Muscle of leg (tissue), 3 donors: ENCODE measurements at regions not wholly inside any gene's neighbourhood (a gene's known extent, or its start where the extent isn't known, plus 50 kb on each side); places are given as distances from the start of the nearest gene placed in this dataset.
A peak's percentile ranks its signal among the peaks of the same experiment; 100 is the strongest.
"Not testable (repeated sequence)": the region's sequence is repeated elsewhere in the genome, so short reads cannot be mapped to it uniquely, and the experiment has no call there.

Experiments used
- DNase-seq: peaks from one replicate; pipeline ENCODE4 v3.0.0; 2013
- H3K27ac ChIP-seq: one replicate; pipeline ENCODE4 v1.5.1; 2013; ENCODE audit warnings: mild to moderate bottlenecking, low read length, control low read depth
- H3K27me3 ChIP-seq: one replicate; pipeline ENCODE4 v1.6.1; 2013; ENCODE audit warnings: low read length; ENCODE audit not compliant: control insufficient read depth, insufficient read depth
- H3K36me3 ChIP-seq: one replicate; pipeline ENCODE4 v1.6.1; 2013; ENCODE audit warnings: low read length; ENCODE audit not compliant: control insufficient read depth, insufficient read depth
- H3K4me1 ChIP-seq: one replicate; pipeline ENCODE4 v1.6.1; 2013; ENCODE audit warnings: low read length; ENCODE audit not compliant: control insufficient read depth, insufficient read depth
- H3K4me3 ChIP-seq: one replicate; pipeline ENCODE4 v1.5.1; 2013; ENCODE audit warnings: low read length, control low read depth
- H3K9me3 ChIP-seq: replicated peaks from 2 replicates; pipeline ENCODE4 v1.6.1; 2013; ENCODE audit warnings: low read depth, low read length; ENCODE audit not compliant: control insufficient read depth
- WGBS: methylation state at CpG from one replicate; pipeline ENCODE4 v1.1.5; 2013; ENCODE audit warnings: missing lambda C conversion rate; ENCODE audit not compliant: insufficient coverage; 5-methylcytosine and 5-hydroxymethylcytosine counted together

- no peak for DNase-seq
- no peaks in the 10 kb centered on the region for H3K9me3 ChIP-seq
- H3K4me3 ChIP-seq = no peak overlapping the region
- no peaks in the 10 kb centered on the region for H3K36me3 ChIP-seq
- no peaks in the 10 kb centered on the region for H3K27me3 ChIP-seq
- 93% methylated on average over 5 of the region's 9 CpGs for WGBS
- no peak overlapping the region for H3K27ac ChIP-seq
- H3K4me1 ChIP-seq = no peaks in the 10 kb centered on the region
Observed at GRCh38 chr4:34953145-34953799, 1291.0 kb downstream of the ARAP2 start.

DNA sequence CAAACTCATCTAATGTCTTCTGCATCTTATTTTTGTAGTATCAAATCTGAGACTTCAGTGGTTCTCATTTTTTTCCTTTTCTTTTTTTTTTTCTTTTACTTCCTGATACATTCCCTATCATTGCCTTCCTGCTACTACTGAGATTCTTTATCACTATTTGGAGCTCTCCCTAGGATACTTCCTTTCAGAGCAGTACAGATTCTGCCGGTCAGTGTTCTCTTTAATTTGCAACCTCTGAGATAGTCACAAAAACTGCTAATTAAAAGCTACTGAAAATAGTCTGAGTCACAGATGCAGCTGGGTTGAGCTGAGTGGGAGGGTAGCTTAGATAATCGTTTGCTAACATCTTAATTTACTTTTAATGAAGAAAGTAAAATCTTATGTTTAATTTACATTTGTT, 1279.7 kb downstream of the ARAP2 start:
- H3K27ac ChIP-seq = no peak overlapping the region
- no CpG with 5 or more reads among the region's 2 CpGs for WGBS
- H3K4me1 ChIP-seq = no peaks in the 10 kb centered on the region
- DNase-seq = no peak
- H3K27me3 ChIP-seq = no peaks in the 10 kb centered on the region
- H3K9me3 ChIP-seq = no peaks in the 10 kb centered on the region
- no peaks in the 10 kb centered on the region for H3K36me3 ChIP-seq
- no peak overlapping the region for H3K4me3 ChIP-seq

GRCh38 chr4:34972189-34972588, 1272.1 kb downstream of the ARAP2 start:
- no CpG with 5 or more reads among the region's 3 CpGs for WGBS
- no peak overlapping the region for H3K27ac ChIP-seq
- no peaks in the 10 kb centered on the region for H3K4me1 ChIP-seq
- DNase-seq = no peak
- H3K9me3 ChIP-seq = no peaks in the 10 kb centered on the region
- no peak overlapping the region for H3K4me3 ChIP-seq
- no peaks in the 10 kb centered on the region for H3K36me3 ChIP-seq
- no peaks in the 10 kb centered on the region for H3K27me3 ChIP-seq

DNA sequence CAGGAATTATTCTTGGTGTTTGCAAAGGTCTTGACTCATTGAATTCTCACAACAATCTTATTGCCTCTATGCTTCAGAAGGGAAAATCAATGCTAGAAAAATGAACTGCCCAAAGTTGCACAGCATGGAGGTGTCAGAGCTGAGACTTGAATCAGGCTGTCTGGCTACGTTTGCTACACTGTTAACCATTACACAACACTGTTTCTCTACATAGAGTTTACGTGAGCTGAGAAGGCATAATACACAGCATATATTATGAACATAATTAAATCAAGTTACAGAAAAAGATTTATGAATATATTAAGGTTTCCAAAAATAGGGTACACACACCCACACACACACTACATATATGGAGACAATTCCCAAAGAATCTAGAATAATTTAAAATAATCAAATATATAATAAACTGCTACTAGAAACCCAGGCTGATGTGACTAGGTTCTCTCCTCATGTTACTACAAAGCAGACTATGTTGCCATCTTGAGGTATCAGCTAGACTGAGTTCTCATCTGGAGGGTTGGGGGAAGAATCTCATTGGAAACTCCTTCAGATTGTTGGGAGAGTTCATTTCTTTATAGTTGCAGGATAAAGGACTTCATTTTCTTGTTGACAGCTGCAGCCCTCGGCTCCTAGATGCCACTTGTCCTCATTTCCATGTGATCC, 1270.5 kb downstream of the ARAP2 start:
- WGBS = no CpG with 5 or more reads among the region's 3 CpGs
- Histone ChIP-seq H3K27ac (no peak overlapping the region), H3K4me1 (no peaks in the 10 kb centered on the region), H3K4me3 (no peak overlapping the region), H3K27me3 (no peaks in the 10 kb centered on the region), H3K9me3 (no peaks in the 10 kb centered on the region), H3K36me3 (no peaks in the 10 kb centered on the region)
- DNase-seq = peak; percentile 7

DNA sequence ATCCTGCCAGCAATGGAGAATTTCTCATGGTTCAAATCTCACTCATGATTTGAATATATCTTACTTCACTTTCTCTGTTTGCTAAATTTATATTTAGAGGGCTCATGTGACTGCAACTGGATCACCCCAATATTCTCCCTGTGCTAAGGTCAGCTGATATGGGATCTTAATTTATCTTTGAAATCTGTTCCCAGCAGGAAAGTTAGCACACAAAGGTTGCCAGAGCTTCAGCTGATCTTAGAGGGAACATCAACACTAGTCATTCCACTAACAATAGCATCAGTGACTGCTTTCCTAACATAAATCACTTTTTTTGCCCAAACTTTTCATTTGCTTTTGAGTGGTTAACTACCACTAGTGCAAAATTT, 1270.0 kb downstream of the ARAP2 start:
- Histone ChIP-seq H3K9me3 (no peaks in the 10 kb centered on the region), H3K36me3 (no peaks in the 10 kb centered on the region), H3K27ac (no peak overlapping the region), H3K4me1 (no peaks in the 10 kb centered on the region), H3K4me3 (no peak overlapping the region), H3K27me3 (no peaks in the 10 kb centered on the region)
- no peak for DNase-seq

GRCh38 chr4:35021222-35021621, 1223.1 kb downstream of the ARAP2 start:
- DNase-seq, H3K36me3 ChIP-seq, H3K4me3 ChIP-seq, H3K9me3 ChIP-seq, H3K4me1 ChIP-seq, H3K27ac ChIP-seq, H3K27me3 ChIP-seq: not testable (repeated sequence)
- WGBS = 89% methylated on average over 6 of the region's 8 CpGs

DNA sequence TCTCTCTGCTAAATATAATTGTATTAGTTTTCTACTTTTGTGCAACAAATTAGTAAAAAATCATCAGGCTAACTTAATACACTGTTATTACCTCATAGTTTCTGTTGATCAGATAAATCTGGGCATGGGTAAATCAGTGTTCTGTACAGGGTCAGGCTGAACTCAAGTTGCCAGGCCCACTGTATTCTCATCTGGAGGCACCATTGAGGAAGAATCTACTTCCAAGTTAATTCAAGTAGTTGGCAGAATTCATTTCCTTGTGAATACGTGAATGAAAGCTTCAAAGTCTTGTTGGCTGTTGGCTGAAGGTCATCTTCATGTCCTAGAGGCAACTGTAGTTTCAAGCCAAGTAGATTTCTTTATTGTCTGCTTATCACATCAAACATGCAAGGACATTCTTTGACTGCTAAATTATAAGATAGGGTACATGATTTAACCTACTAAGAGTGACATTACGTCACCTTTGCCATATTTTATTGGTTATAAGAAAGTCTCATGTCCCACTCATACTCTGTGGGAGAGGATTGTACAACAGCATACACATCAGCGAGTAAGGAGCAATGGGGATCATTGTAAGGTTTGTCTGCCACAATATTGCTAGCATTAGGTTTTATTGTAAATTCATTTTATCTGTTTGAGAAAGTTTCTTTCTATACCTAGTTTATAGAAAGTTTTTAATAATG, 1219.0 kb downstream of the ARAP2 start:
- Histone ChIP-seq H3K27me3 (no peaks in the 10 kb centered on the region), H3K4me1 (no peaks in the 10 kb centered on the region), H3K27ac (no peak overlapping the region), H3K36me3 (no peaks in the 10 kb centered on the region), H3K4me3 (no peak overlapping the region), H3K9me3 (no peaks in the 10 kb centered on the region)
- 80% methylated on average over 1 of the region's 3 CpGs for WGBS
- no peak for DNase-seq

GRCh38 chr4:35038079-35038805, 1206.1 kb downstream of the ARAP2 start:
- no peaks in the 10 kb centered on the region for H3K4me1 ChIP-seq
- no peak overlapping the region for H3K27ac ChIP-seq
- H3K9me3 ChIP-seq = peaks cover 6% of the 10 kb centered on the region
- DNase-seq = no peak
- 92% methylated on average over 26 of the region's 29 CpGs for WGBS
- no peak overlapping the region for H3K4me3 ChIP-seq
- H3K36me3 ChIP-seq = no peaks in the 10 kb centered on the region
- no peaks in the 10 kb centered on the region for H3K27me3 ChIP-seq

GRCh38 chr4:35038845-35039244, 1205.5 kb downstream of the ARAP2 start:
- H3K4me3 ChIP-seq = no peak overlapping the region
- no peaks in the 10 kb centered on the region for H3K27me3 ChIP-seq
- no peaks in the 10 kb centered on the region for H3K36me3 ChIP-seq
- 86% methylated on average over 7 of the region's 7 CpGs for WGBS
- DNase-seq = no peak
- no peaks in the 10 kb centered on the region for H3K4me1 ChIP-seq
- H3K9me3 ChIP-seq = peaks cover 6% of the 10 kb centered on the region
- no peak overlapping the region for H3K27ac ChIP-seq

DNA sequence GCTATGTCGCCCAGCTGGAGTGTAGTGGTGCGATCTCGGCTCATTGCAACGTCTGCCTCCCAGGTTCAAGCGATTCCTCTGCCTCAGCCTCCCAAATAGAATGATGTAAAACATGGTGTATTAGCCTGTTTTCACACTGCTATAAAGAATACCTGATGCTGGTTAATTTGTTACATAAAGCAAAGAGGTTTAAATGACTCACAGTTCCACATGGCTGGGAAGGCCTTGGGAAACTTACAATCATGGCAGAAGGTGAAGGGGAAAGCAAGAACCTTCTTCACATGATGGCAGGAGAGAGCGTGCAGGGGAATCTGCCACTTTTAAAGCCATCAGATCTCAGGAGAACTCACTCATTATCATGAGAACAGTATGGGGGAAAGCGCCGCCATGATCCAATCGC, 1191.8 kb downstream of the ARAP2 start:
- no peaks in the 10 kb centered on the region for H3K27me3 ChIP-seq
- H3K4me1 ChIP-seq = no peaks in the 10 kb centered on the region
- H3K27ac ChIP-seq = no peak overlapping the region
- no peak overlapping the region for H3K4me3 ChIP-seq
- WGBS = 100% methylated on average over 1 of the region's 9 CpGs
- H3K9me3 ChIP-seq = no peaks in the 10 kb centered on the region
- no peaks in the 10 kb centered on the region for H3K36me3 ChIP-seq
- DNase-seq = no peak
